ENCODE measurements at regions not wholly inside any gene's neighbourhood (a gene's known extent, or its start where the extent isn't known, plus 50 kb on each side); places are given as distances from the start of the nearest gene placed in this dataset.
"Not testable (repeated sequence)": the region's sequence is repeated elsewhere in the genome, so short reads cannot be mapped to it uniquely, and the experiment has no call there.

DNA sequence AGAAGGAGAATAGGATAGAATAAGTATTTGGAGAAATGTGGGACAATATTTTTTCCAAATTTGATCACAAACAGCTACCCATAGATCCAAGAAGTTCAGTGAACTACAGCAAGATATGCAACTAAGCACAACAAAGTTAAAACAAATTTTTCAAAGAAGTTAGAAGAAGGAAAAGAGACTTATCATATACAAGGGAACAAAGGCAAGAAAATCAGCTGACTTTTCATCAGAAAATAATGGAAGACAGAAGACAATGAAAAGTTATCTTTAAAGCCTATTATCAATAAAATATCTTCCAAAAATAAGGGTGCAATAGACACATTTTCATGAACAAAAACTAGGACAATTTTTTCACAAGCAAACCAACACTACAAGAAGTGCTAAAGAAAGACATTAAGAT, 202.8 kb upstream of the FN1 start:
- DNase-seq (ENCODE audit: low read depth, low spot score), result no peak
- H3K4me3 ChIP-seq (ENCODE audit: low read length), result no peak overlapping the region
- no peaks in the 10 kb centered on the region; the same call in 1 of the 2 replicates for H3K36me3 ChIP-seq (ENCODE audit: control insufficient read depth, insufficient read depth, low read length)
- H3K27ac ChIP-seq (ENCODE audit: low read length), result no peak overlapping the region
- H3K4me1 ChIP-seq (ENCODE audit: control insufficient read depth, insufficient read depth, low read length), result no peaks in the 10 kb centered on the region
- no peaks in the 10 kb centered on the region for H3K27me3 ChIP-seq (ENCODE audit: control insufficient read depth, insufficient read depth, low read length)
- no peaks in the 10 kb centered on the region for H3K9me3 ChIP-seq (ENCODE audit: control insufficient read depth, insufficient read depth, low read length)

GRCh38 chr2:215637651-215638050, 201.8 kb upstream of the FN1 start:
- Histone ChIP-seq H3K27ac (ENCODE audit: low read length) (no peak overlapping the region), H3K9me3 (ENCODE audit: control insufficient read depth, insufficient read depth, low read length) (no peaks in the 10 kb centered on the region), H3K4me3 (ENCODE audit: low read length) (no peak overlapping the region), H3K27me3 (ENCODE audit: control insufficient read depth, insufficient read depth, low read length) (no peaks in the 10 kb centered on the region), H3K4me1 (ENCODE audit: control insufficient read depth, insufficient read depth, low read length) (no peaks in the 10 kb centered on the region), H3K36me3 (ENCODE audit: control insufficient read depth, insufficient read depth, low read length) (no peaks in the 10 kb centered on the region; the same call in 1 of the 2 replicates)
- DNase-seq (ENCODE audit: low read depth, low spot score), result no peak

DNA sequence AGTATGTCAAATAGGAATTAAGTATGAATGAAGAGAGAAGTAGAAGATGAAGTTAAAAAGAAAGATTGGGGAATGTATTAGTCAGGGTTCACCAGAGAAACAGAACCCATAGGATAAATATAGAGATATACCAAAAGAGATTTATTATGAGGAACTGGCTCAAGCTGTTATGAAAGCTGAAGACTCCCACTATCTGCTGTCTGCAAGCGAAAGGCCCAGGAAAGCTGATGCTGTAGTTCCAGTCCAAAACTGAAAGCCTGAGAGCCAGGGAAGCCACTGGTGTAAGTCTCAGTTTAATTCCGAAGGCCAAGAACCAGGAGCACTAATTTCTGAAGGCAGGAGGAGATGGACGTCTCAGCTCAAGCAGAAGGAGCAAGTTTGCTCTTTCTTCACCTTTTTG, 200.9 kb upstream of the FN1 start:
- DNase-seq (ENCODE audit: low read depth, low spot score), result no peak
- Histone ChIP-seq H3K4me1 (ENCODE audit: control insufficient read depth, insufficient read depth, low read length) (no peaks in the 10 kb centered on the region), H3K27me3 (ENCODE audit: control insufficient read depth, insufficient read depth, low read length) (no peaks in the 10 kb centered on the region), H3K9me3 (ENCODE audit: control insufficient read depth, insufficient read depth, low read length) (no peaks in the 10 kb centered on the region), H3K4me3 (ENCODE audit: low read length) (no peak overlapping the region), H3K36me3 (ENCODE audit: control insufficient read depth, insufficient read depth, low read length) (no peaks in the 10 kb centered on the region; the same call in 1 of the 2 replicates), H3K27ac (ENCODE audit: low read length) (no peak overlapping the region)
- no CpG with 5 or more reads among the region's 3 CpGs for WGBS (ENCODE audit: insufficient coverage, insufficient read length)

GRCh38 chr2:215635788-215636139, 199.9 kb upstream of the FN1 start:
- no peaks in the 10 kb centered on the region for H3K27me3 ChIP-seq (ENCODE audit: control insufficient read depth, insufficient read depth, low read length)

GRCh38 chr2:215635071-215635787, 199.4 kb upstream of the FN1 start:
- Histone ChIP-seq H3K9me3 (ENCODE audit: control insufficient read depth, insufficient read depth, low read length) (no peaks in the 10 kb centered on the region; the same call in 1 of the 2 replicates), H3K4me1 (ENCODE audit: control insufficient read depth, insufficient read depth, low read length) (no peaks in the 10 kb centered on the region)

More at GRCh38 chr2:215635788-215636139, 199.9 kb upstream of the FN1 start:
- Histone ChIP-seq H3K4me1 (ENCODE audit: control insufficient read depth, insufficient read depth, low read length) (no peaks in the 10 kb centered on the region), H3K9me3 (ENCODE audit: control insufficient read depth, insufficient read depth, low read length) (no peaks in the 10 kb centered on the region), H3K36me3 (ENCODE audit: control insufficient read depth, insufficient read depth, low read length) (no peaks in the 10 kb centered on the region; the same call in 1 of the 2 replicates), H3K27ac (ENCODE audit: low read length) (no peak overlapping the region), H3K4me3 (ENCODE audit: low read length) (no peak overlapping the region)
- DNase-seq (ENCODE audit: low read depth, low spot score), result no peak
- no CpG with 5 or more reads among the region's 2 CpGs for WGBS (ENCODE audit: insufficient coverage, insufficient read length)

DNA sequence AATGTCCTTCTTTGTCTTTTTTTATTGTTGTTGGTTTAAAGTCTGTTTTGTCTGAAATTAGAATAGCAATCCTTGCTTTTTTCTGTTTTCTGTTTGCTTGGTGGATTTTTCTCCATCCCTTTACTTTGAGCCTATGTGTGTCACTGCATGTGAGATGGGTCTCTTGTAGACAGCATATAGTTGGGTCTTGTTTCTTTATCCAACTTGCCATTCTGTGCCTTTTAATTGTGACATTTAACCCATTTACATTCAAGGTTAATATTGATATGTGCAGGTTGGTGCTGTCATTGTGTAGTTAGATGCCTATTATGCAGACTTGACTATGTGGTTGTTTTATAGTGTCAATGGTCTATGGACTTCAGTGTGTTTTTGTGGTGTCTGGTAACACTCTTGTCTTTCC, 197.5 kb upstream of the FN1 start:
- no peak for DNase-seq (ENCODE audit: low read depth, low spot score)
- Histone ChIP-seq H3K27ac (ENCODE audit: low read length) (no peak overlapping the region), H3K4me3 (ENCODE audit: low read length) (no peak overlapping the region), H3K4me1 (ENCODE audit: control insufficient read depth, insufficient read depth, low read length) (no peaks in the 10 kb centered on the region), H3K9me3 (ENCODE audit: control insufficient read depth, insufficient read depth, low read length) (no peaks in the 10 kb centered on the region; the same call in 1 of the 2 replicates), H3K27me3 (ENCODE audit: control insufficient read depth, insufficient read depth, low read length) (no peaks in the 10 kb centered on the region), H3K36me3 (ENCODE audit: control insufficient read depth, insufficient read depth, low read length) (no peaks in the 10 kb centered on the region; the same call in 1 of the 2 replicates)

More at GRCh38 chr2:215635071-215635787, 199.4 kb upstream of the FN1 start:
- no peak overlapping the region for H3K4me3 ChIP-seq (ENCODE audit: low read length)
- no peak overlapping the region for H3K27ac ChIP-seq (ENCODE audit: low read length)
- DNase-seq (ENCODE audit: low read depth, low spot score), result no peak
- H3K27me3 ChIP-seq (ENCODE audit: control insufficient read depth, insufficient read depth, low read length), result no peaks in the 10 kb centered on the region
- H3K36me3 ChIP-seq (ENCODE audit: control insufficient read depth, insufficient read depth, low read length), result no peaks in the 10 kb centered on the region; the same call in 1 of the 2 replicates

DNA sequence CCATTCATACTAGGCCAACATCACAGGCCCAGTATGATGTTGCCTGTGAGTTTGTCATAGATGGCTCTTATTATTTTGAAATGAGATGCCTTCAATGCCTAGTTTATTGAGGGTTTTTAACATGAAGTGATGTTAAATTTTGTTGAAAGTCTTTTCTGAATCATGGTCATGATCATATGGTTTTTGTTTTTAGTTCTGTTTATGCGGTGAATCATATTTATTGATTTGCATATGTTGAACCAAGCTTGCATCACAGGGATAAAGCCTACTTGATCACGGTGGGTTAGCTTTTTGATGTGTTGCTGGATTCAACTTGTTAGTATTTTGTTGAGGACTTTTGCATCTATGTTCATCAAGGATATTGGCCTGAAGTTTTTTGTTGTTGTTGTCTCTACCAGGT, 195.8 kb upstream of the FN1 start:
- Histone ChIP-seq H3K9me3 (ENCODE audit: control insufficient read depth, insufficient read depth, low read length) (no peaks in the 10 kb centered on the region; the same call in 1 of the 2 replicates), H3K27ac (ENCODE audit: low read length) (no peak overlapping the region), H3K4me3 (ENCODE audit: low read length) (no peak overlapping the region), H3K4me1 (ENCODE audit: control insufficient read depth, insufficient read depth, low read length) (no peaks in the 10 kb centered on the region), H3K36me3 (ENCODE audit: control insufficient read depth, insufficient read depth, low read length) (no peaks in the 10 kb centered on the region), H3K27me3 (ENCODE audit: control insufficient read depth, insufficient read depth, low read length) (no peaks in the 10 kb centered on the region)
- no peak for DNase-seq (ENCODE audit: low read depth, low spot score)
- WGBS (ENCODE audit: insufficient coverage, insufficient read length), result no CpG with 5 or more reads among the region's 2 CpGs

DNA sequence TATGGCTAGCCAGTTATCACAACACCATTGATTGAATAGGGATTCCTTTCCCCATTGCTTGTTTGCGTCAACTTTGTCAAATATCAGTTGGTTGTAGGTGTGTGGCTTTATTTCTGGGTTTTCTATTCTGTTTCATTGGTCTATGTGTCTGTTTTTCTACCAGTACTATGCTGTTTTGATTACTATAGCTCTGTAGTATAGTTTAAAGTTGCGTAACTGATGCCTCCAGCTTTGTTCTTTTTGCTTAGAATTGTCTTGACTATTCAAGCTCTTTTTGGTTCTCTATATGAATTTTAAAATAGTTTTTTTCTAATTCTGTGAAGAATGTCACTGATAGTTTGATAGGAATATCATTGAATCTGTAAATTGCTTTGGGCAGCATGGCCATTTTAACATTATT, 194.9 kb upstream of the FN1 start:
- H3K4me1 ChIP-seq (ENCODE audit: control insufficient read depth, insufficient read depth, low read length); DNase-seq (ENCODE audit: low read depth, low spot score); H3K36me3 ChIP-seq (ENCODE audit: control insufficient read depth, insufficient read depth, low read length); H3K27me3 ChIP-seq (ENCODE audit: control insufficient read depth, insufficient read depth, low read length); H3K27ac ChIP-seq (ENCODE audit: low read length); H3K4me3 ChIP-seq (ENCODE audit: low read length); H3K9me3 ChIP-seq (ENCODE audit: control insufficient read depth, insufficient read depth, low read length): not testable (repeated sequence)
- no CpG with 5 or more reads among the region's 2 CpGs for WGBS (ENCODE audit: insufficient coverage, insufficient read length)

- no peak for DNase-seq (ENCODE audit: low read depth, low spot score)
- no peaks in the 10 kb centered on the region; the same call in 1 of the 2 replicates for H3K9me3 ChIP-seq (ENCODE audit: control insufficient read depth, insufficient read depth, low read length)
- WGBS (ENCODE audit: insufficient coverage, insufficient read length), result no CpG with 5 or more reads among the region's 1 CpG
- H3K36me3 ChIP-seq (ENCODE audit: control insufficient read depth, insufficient read depth, low read length), result no peaks in the 10 kb centered on the region
- no peaks in the 10 kb centered on the region for H3K27me3 ChIP-seq (ENCODE audit: control insufficient read depth, insufficient read depth, low read length)
- no peak overlapping the region for H3K4me3 ChIP-seq (ENCODE audit: low read length)
- peaks cover 2% of the 10 kb centered on the region; the same call in 1 of the 2 replicates for H3K4me1 ChIP-seq (ENCODE audit: control insufficient read depth, insufficient read depth, low read length)
- H3K27ac ChIP-seq (ENCODE audit: low read length), result no peak overlapping the region
Measured at GRCh38 chr2:215627771-215628170, 191.9 kb upstream of the FN1 start.

DNA sequence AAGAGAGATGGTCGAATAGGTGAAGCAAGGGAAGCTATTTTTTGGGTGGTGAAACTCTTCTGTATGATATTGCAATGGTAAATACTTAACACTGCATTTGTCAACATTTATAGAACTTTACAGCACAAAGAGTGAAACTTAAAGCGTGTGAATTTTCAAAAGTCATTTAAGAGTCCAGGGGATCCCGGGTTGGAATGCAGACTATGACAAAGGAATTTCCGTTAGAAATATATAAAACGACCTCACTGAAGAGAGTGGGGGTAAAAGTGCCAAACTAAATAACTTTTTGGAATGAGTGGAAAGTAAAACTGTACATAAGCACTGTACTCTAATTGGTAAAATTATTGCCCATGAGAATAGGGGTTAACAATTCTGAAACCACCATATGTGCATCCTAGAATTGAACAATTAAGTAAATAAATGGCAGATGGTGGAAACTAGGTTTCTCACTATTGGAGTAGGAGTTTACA, 191.0 kb upstream of the FN1 start:
- Histone ChIP-seq H3K27ac (ENCODE audit: low read length) (no peak overlapping the region), H3K9me3 (ENCODE audit: control insufficient read depth, insufficient read depth, low read length) (no peaks in the 10 kb centered on the region; the same call in 1 of the 2 replicates), H3K4me3 (ENCODE audit: low read length) (no peak overlapping the region), H3K36me3 (ENCODE audit: control insufficient read depth, insufficient read depth, low read length) (no peaks in the 10 kb centered on the region), H3K27me3 (ENCODE audit: control insufficient read depth, insufficient read depth, low read length) (no peaks in the 10 kb centered on the region), H3K4me1 (ENCODE audit: control insufficient read depth, insufficient read depth, low read length) (peaks cover 2% of the 10 kb centered on the region; the same call in 1 of the 2 replicates)
- no CpG with 5 or more reads among the region's 5 CpGs for WGBS (ENCODE audit: insufficient coverage, insufficient read length)
- no peak for DNase-seq (ENCODE audit: low read depth, low spot score)

- Histone ChIP-seq H3K4me3 (ENCODE audit: low read length) (no peak overlapping the region), H3K36me3 (ENCODE audit: control insufficient read depth, insufficient read depth, low read length) (no peaks in the 10 kb centered on the region), H3K27me3 (ENCODE audit: control insufficient read depth, insufficient read depth, low read length) (no peaks in the 10 kb centered on the region), H3K9me3 (ENCODE audit: control insufficient read depth, insufficient read depth, low read length) (no peaks in the 10 kb centered on the region; the same call in 1 of the 2 replicates), H3K4me1 (ENCODE audit: control insufficient read depth, insufficient read depth, low read length) (peaks cover 2% of the 10 kb centered on the region; the same call in 1 of the 2 replicates), H3K27ac (ENCODE audit: low read length) (no peak overlapping the region)
- DNase-seq (ENCODE audit: low read depth, low spot score), result no peak
- no CpG with 5 or more reads among the region's 1 CpG for WGBS (ENCODE audit: insufficient coverage, insufficient read length)
Measured at GRCh38 chr2:215626063-215626462, 190.2 kb upstream of the FN1 start.

Data from iPS DF 6.9 (cell line).